ENCODE measurements at regions not wholly inside any gene's neighbourhood (a gene's known extent, or its start where the extent isn't known, plus 50 kb on each side); places are given as distances from the start of the nearest gene placed in this dataset.

- Histone ChIP-seq H3K27ac (ENCODE audit: low read depth, low read length) (no peak overlapping the region), H3K9me3 (ENCODE audit: control insufficient read depth in 5 of 5, low read length in 5 of 5) (no peaks in the 10 kb centered on the region), H3K36me3 (ENCODE audit: control insufficient read depth in 5 of 5, insufficient read depth in 5 of 5, low read length in 5 of 5) (no peaks in the 10 kb centered on the region), H3K4me1 (ENCODE audit: control insufficient read depth in 5 of 5, insufficient read depth in 5 of 5, low read length in 5 of 5) (no peaks in the 10 kb centered on the region), H3K9ac (ENCODE audit: low read length in 5 of 5) (no peak overlapping the region), H3K27me3 (ENCODE audit: control insufficient read depth in 5 of 5, insufficient read depth in 4 of 5, low read length in 5 of 5) (no peaks in the 10 kb centered on the region), H3K4me3 (ENCODE audit: low read depth in 1 of 5, low read length in 5 of 5) (no peak overlapping the region)
Observed at GRCh38 chr3:148090156-148090555, 607.5 kb upstream of the AGTR1 start.

GRCh38 chr3:148092624-148093347 is 604.9 kb upstream of the AGTR1 start:
- Histone ChIP-seq H3K4me3 (ENCODE audit: low read depth in 1 of 5, low read length in 5 of 5) (no peak overlapping the region), H3K4me1 (ENCODE audit: control insufficient read depth in 5 of 5, insufficient read depth in 5 of 5, low read length in 5 of 5) (no peaks in the 10 kb centered on the region), H3K9me3 (ENCODE audit: control insufficient read depth in 5 of 5, low read length in 5 of 5) (no peaks in the 10 kb centered on the region), H3K36me3 (ENCODE audit: control insufficient read depth in 5 of 5, insufficient read depth in 5 of 5, low read length in 5 of 5) (no peaks in the 10 kb centered on the region), H3K27ac (ENCODE audit: low read depth, low read length) (no peak overlapping the region), H3K9ac (ENCODE audit: low read length in 5 of 5) (no peak overlapping the region), H3K27me3 (ENCODE audit: control insufficient read depth in 5 of 5, insufficient read depth in 4 of 5, low read length in 5 of 5) (no peaks in the 10 kb centered on the region)

GRCh38 chr3:148093753-148094152 is 604.0 kb upstream of the AGTR1 start:
- no peaks in the 10 kb centered on the region for H3K4me1 ChIP-seq (ENCODE audit: control insufficient read depth in 5 of 5, insufficient read depth in 5 of 5, low read length in 5 of 5)
- H3K27me3 ChIP-seq (ENCODE audit: control insufficient read depth in 5 of 5, insufficient read depth in 4 of 5, low read length in 5 of 5) = no peaks in the 10 kb centered on the region
- no peak overlapping the region for H3K4me3 ChIP-seq (ENCODE audit: low read depth in 1 of 5, low read length in 5 of 5)
- no peaks in the 10 kb centered on the region for H3K36me3 ChIP-seq (ENCODE audit: control insufficient read depth in 5 of 5, insufficient read depth in 5 of 5, low read length in 5 of 5)
- H3K9me3 ChIP-seq (ENCODE audit: control insufficient read depth in 5 of 5, low read length in 5 of 5) = no peaks in the 10 kb centered on the region
- H3K9ac ChIP-seq (ENCODE audit: low read length in 5 of 5) = no peak overlapping the region
- H3K27ac ChIP-seq (ENCODE audit: low read depth, low read length) = no peak overlapping the region

GRCh38 chr3:148095962-148096361 is 601.7 kb upstream of the AGTR1 start:
- H3K36me3 ChIP-seq (ENCODE audit: control insufficient read depth in 5 of 5, insufficient read depth in 5 of 5, low read length in 5 of 5) = no peaks in the 10 kb centered on the region
- no peaks in the 10 kb centered on the region for H3K9me3 ChIP-seq (ENCODE audit: control insufficient read depth in 5 of 5, low read length in 5 of 5)
- no peak overlapping the region for H3K27ac ChIP-seq (ENCODE audit: low read depth, low read length)
- no peak overlapping the region for H3K4me3 ChIP-seq (ENCODE audit: low read depth in 1 of 5, low read length in 5 of 5)
- no peak overlapping the region for H3K9ac ChIP-seq (ENCODE audit: low read length in 5 of 5)
- H3K4me1 ChIP-seq (ENCODE audit: control insufficient read depth in 5 of 5, insufficient read depth in 5 of 5, low read length in 5 of 5) = no peaks in the 10 kb centered on the region
- H3K27me3 ChIP-seq (ENCODE audit: control insufficient read depth in 5 of 5, insufficient read depth in 4 of 5, low read length in 5 of 5) = no peaks in the 10 kb centered on the region

GRCh38 chr3:148100476-148100875 is 597.2 kb upstream of the AGTR1 start:
- Histone ChIP-seq H3K4me1 (ENCODE audit: control insufficient read depth in 5 of 5, insufficient read depth in 5 of 5, low read length in 5 of 5) (no peaks in the 10 kb centered on the region), H3K9me3 (ENCODE audit: control insufficient read depth in 5 of 5, low read length in 5 of 5) (no peaks in the 10 kb centered on the region), H3K36me3 (ENCODE audit: control insufficient read depth in 5 of 5, insufficient read depth in 5 of 5, low read length in 5 of 5) (no peaks in the 10 kb centered on the region), H3K27ac (ENCODE audit: low read depth, low read length) (no peak overlapping the region), H3K9ac (ENCODE audit: low read length in 5 of 5) (no peak overlapping the region), H3K4me3 (ENCODE audit: low read depth in 1 of 5, low read length in 5 of 5) (no peak overlapping the region), H3K27me3 (ENCODE audit: control insufficient read depth in 5 of 5, insufficient read depth in 4 of 5, low read length in 5 of 5) (no peaks in the 10 kb centered on the region)

GRCh38 chr3:148101061-148101460 is 596.6 kb upstream of the AGTR1 start:
- H3K36me3 ChIP-seq (ENCODE audit: control insufficient read depth in 5 of 5, insufficient read depth in 5 of 5, low read length in 5 of 5) = no peaks in the 10 kb centered on the region
- H3K9ac ChIP-seq (ENCODE audit: low read length in 5 of 5) = no peak overlapping the region
- no peaks in the 10 kb centered on the region for H3K4me1 ChIP-seq (ENCODE audit: control insufficient read depth in 5 of 5, insufficient read depth in 5 of 5, low read length in 5 of 5)
- no peaks in the 10 kb centered on the region for H3K27me3 ChIP-seq (ENCODE audit: control insufficient read depth in 5 of 5, insufficient read depth in 4 of 5, low read length in 5 of 5)
- H3K9me3 ChIP-seq (ENCODE audit: control insufficient read depth in 5 of 5, low read length in 5 of 5) = no peaks in the 10 kb centered on the region
- H3K27ac ChIP-seq (ENCODE audit: low read depth, low read length) = no peak overlapping the region
- no peak overlapping the region for H3K4me3 ChIP-seq (ENCODE audit: low read depth in 1 of 5, low read length in 5 of 5)

GRCh38 chr3:148102156-148102555 is 595.5 kb upstream of the AGTR1 start:
- Histone ChIP-seq H3K4me1 (ENCODE audit: control insufficient read depth in 5 of 5, insufficient read depth in 5 of 5, low read length in 5 of 5) (no peaks in the 10 kb centered on the region), H3K4me3 (ENCODE audit: low read depth in 1 of 5, low read length in 5 of 5) (no peak overlapping the region), H3K27ac (ENCODE audit: low read depth, low read length) (no peak overlapping the region), H3K9me3 (ENCODE audit: control insufficient read depth in 5 of 5, low read length in 5 of 5) (no peaks in the 10 kb centered on the region), H3K36me3 (ENCODE audit: control insufficient read depth in 5 of 5, insufficient read depth in 5 of 5, low read length in 5 of 5) (no peaks in the 10 kb centered on the region), H3K27me3 (ENCODE audit: control insufficient read depth in 5 of 5, insufficient read depth in 4 of 5, low read length in 5 of 5) (no peaks in the 10 kb centered on the region), H3K9ac (ENCODE audit: low read length in 5 of 5) (no peak overlapping the region)

- Histone ChIP-seq H3K27me3 (ENCODE audit: control insufficient read depth in 5 of 5, insufficient read depth in 4 of 5, low read length in 5 of 5) (no peaks in the 10 kb centered on the region), H3K9ac (ENCODE audit: low read length in 5 of 5) (no peak overlapping the region), H3K27ac (ENCODE audit: low read depth, low read length) (no peak overlapping the region), H3K4me3 (ENCODE audit: low read depth in 1 of 5, low read length in 5 of 5) (no peak overlapping the region), H3K36me3 (ENCODE audit: control insufficient read depth in 5 of 5, insufficient read depth in 5 of 5, low read length in 5 of 5) (no peaks in the 10 kb centered on the region), H3K4me1 (ENCODE audit: control insufficient read depth in 5 of 5, insufficient read depth in 5 of 5, low read length in 5 of 5) (no peaks in the 10 kb centered on the region), H3K9me3 (ENCODE audit: control insufficient read depth in 5 of 5, low read length in 5 of 5) (no peaks in the 10 kb centered on the region)
Observed at GRCh38 chr3:148106062-148106461, 591.6 kb upstream of the AGTR1 start.

GRCh38 chr3:148126956-148127355 is 570.7 kb upstream of the AGTR1 start:
- no peaks in the 10 kb centered on the region for H3K9me3 ChIP-seq (ENCODE audit: control insufficient read depth in 5 of 5, low read length in 5 of 5)
- H3K4me1 ChIP-seq (ENCODE audit: control insufficient read depth in 5 of 5, insufficient read depth in 5 of 5, low read length in 5 of 5) = no peaks in the 10 kb centered on the region
- H3K4me3 ChIP-seq (ENCODE audit: low read depth in 1 of 5, low read length in 5 of 5) = no peak overlapping the region
- H3K36me3 ChIP-seq (ENCODE audit: control insufficient read depth in 5 of 5, insufficient read depth in 5 of 5, low read length in 5 of 5) = no peaks in the 10 kb centered on the region
- H3K9ac ChIP-seq (ENCODE audit: low read length in 5 of 5) = no peak overlapping the region
- H3K27ac ChIP-seq (ENCODE audit: low read depth, low read length) = no peak overlapping the region
- no peaks in the 10 kb centered on the region for H3K27me3 ChIP-seq (ENCODE audit: control insufficient read depth in 5 of 5, insufficient read depth in 4 of 5, low read length in 5 of 5)

- Histone ChIP-seq H3K36me3 (ENCODE audit: control insufficient read depth in 5 of 5, insufficient read depth in 5 of 5, low read length in 5 of 5) (no peaks in the 10 kb centered on the region), H3K9me3 (ENCODE audit: control insufficient read depth in 5 of 5, low read length in 5 of 5) (no peaks in the 10 kb centered on the region), H3K27me3 (ENCODE audit: control insufficient read depth in 5 of 5, insufficient read depth in 4 of 5, low read length in 5 of 5) (no peaks in the 10 kb centered on the region), H3K4me3 (ENCODE audit: low read depth in 1 of 5, low read length in 5 of 5) (no peak overlapping the region), H3K27ac (ENCODE audit: low read depth, low read length) (no peak overlapping the region), H3K4me1 (ENCODE audit: control insufficient read depth in 5 of 5, insufficient read depth in 5 of 5, low read length in 5 of 5) (no peaks in the 10 kb centered on the region), H3K9ac (ENCODE audit: low read length in 5 of 5) (no peak overlapping the region)
Observed at GRCh38 chr3:148128136-148128535, 569.6 kb upstream of the AGTR1 start.
